Activated T-cell treated with anti-CD3 and anti-CD28 coated beads, Interleukin-2, amount 50 U/mL, for 72 hours (primary cell): ENCODE measurements at regions not wholly inside any gene's neighbourhood (a gene's known extent, or its start where the extent isn't known, plus 50 kb on each side); places are given as distances from the start of the nearest gene placed in this dataset.
"Not testable (repeated sequence)": the region's sequence is repeated elsewhere in the genome, so short reads cannot be mapped to it uniquely, and the experiment has no call there.

Experiments
- ATAC-seq, 2 donors: fragments of 150-1000 bp; cut with Tn5 transposase; replicated peaks in 1 of 2; 2 replicates each; pipeline ENCODE4 v1.10.0; 2021; ENCODE audit warnings: moderate library complexity in 2 of 2, mild to moderate bottlenecking in 1 of 2
- DNase-seq, 2 donors: peaks; one replicate each; pipeline ENCODE4 v3.0.0; 2021 to 2022; ENCODE audit warnings: mixed read lengths in 1 of 2
- H3K27ac Mint-ChIP-seq: one replicate; pipeline ENCODE4 v1.8.0; 2022; ENCODE audit warnings: mild to moderate bottlenecking, moderate library complexity, mixed read lengths
- H3K27me3 Mint-ChIP-seq: one replicate; pipeline ENCODE4 v1.8.0; 2022; ENCODE audit warnings: low read depth, mixed read lengths
- H3K36me3 Mint-ChIP-seq, 2 donors: one replicate each; pipeline ENCODE4 v1.8.0; 2022; ENCODE audit warnings: mixed read lengths in 2 of 2, mild to moderate bottlenecking in 1 of 2; ENCODE audit not compliant: insufficient read depth in 2 of 2
- H3K4me1 Mint-ChIP-seq: one replicate; pipeline ENCODE4 v1.8.0; 2022; ENCODE audit warnings: low read depth, mixed read lengths
- H3K4me3 Mint-ChIP-seq, 2 donors: one replicate each; pipeline ENCODE4 v1.8.0; 2022; ENCODE audit warnings: mild to moderate bottlenecking in 2 of 2, mixed read lengths in 2 of 2, moderate library complexity in 2 of 2
- H3K9me3 Mint-ChIP-seq, 2 donors: one replicate each; pipeline ENCODE4 v1.8.0; 2022; ENCODE audit warnings: mixed read lengths in 2 of 2

DNA sequence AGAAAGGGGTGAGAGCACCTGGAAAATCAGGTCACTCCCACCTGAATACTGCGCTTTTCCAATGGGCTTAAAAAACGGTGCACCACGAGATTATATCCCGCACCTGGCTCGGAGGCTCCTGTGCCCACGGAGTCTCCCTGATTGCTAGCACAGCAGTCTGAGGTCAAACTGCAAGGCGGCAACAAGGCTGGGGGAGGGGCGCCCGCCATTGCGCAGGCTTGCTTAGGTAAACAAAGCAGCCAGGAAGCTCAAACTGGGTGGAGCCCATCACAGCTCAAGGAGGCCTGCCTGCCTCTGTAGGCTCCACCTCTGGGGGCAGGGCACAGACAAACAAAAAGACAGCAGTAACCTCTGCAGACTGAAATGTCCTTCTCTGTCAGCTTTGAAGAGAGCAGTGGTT lies 160.6 kb downstream of the EMB start:
- H3K4me3 Mint-ChIP-seq, H3K4me1 Mint-ChIP-seq, H3K36me3 Mint-ChIP-seq, H3K27ac Mint-ChIP-seq, H3K27me3 Mint-ChIP-seq, ATAC-seq, DNase-seq: not testable (repeated sequence)
- H3K9me3 Mint-ChIP-seq: peaks cover 18 to 19% of the 10 kb centered on the region in 2 donors
